ENCODE measurements at regions not wholly inside any gene's neighbourhood (a gene's known extent, or its start where the extent isn't known, plus 50 kb on each side); places are given as distances from the start of the nearest gene placed in this dataset.

- ATAC-seq (replicated peaks in 6 of 8): peak in 2 of 8 experiments; percentile 36 to 52
- no peak overlapping the region for H3K27ac ChIP-seq
- H3K4me1 ChIP-seq (replicated peaks in 1 of 2): peaks cover 39 to 77% of the 10 kb centered on the region in 2 donors
- H3K4me3 ChIP-seq: no peak overlapping the region
- in situ Hi-C loops (cut with MboI; ENCODE audit: low pct_unique_long_range_greater_than_20kb in 2 of 9, low sequenced_read_pairs in 9 of 9, unreplicated experiment in 9 of 9): no loop called here
Observed at GRCh38 chr11:122279194-122279593, 163.2 kb upstream of the BLID start.

- in situ Hi-C loops (cut with MboI; ENCODE audit: low pct_unique_long_range_greater_than_20kb in 2 of 9, low sequenced_read_pairs in 9 of 9, unreplicated experiment in 9 of 9): no loop called here
- 69 to 100% (median 86%) methylated on average over 1 to 4 of the region's 4 CpGs; no CpG with 5 or more reads in 5 of the 10 experiments for WGBS, 10 experiments
- ATAC-seq (replicated peaks in 6 of 8): no peak
- Histone ChIP-seq H3K4me3 (no peak overlapping the region), H3K27ac (no peak overlapping the region), H3K4me1 (replicated peaks in 1 of 2) (peaks cover 53 to 86% of the 10 kb centered on the region in 2 donors)
Observed at GRCh38 chr11:122277493-122277892, 161.5 kb upstream of the BLID start.

- Histone ChIP-seq H3K27ac (no peak overlapping the region), H3K4me1 (replicated peaks in 1 of 2) (peaks cover 54 to 89% of the 10 kb centered on the region in 2 donors), H3K4me3 (no peak overlapping the region)
- 64 to 100% (median 100%) methylated on average over 1 of the region's 1 CpG for WGBS, 10 experiments
- no peak for ATAC-seq (replicated peaks in 6 of 8)
- in situ Hi-C loops (cut with MboI; ENCODE audit: low pct_unique_long_range_greater_than_20kb in 2 of 9, low sequenced_read_pairs in 9 of 9, unreplicated experiment in 9 of 9): no loop called here
Observed at GRCh38 chr11:122276221-122276620, 160.2 kb upstream of the BLID start.

- WGBS, 10 experiments: 70 to 100% (median 83%) methylated on average over 1 to 4 of the region's 4 CpGs; no CpG with 5 or more reads in 2 of the 10 experiments
- H3K27ac ChIP-seq: no peak overlapping the region
- in situ Hi-C loops (cut with MboI; ENCODE audit: low pct_unique_long_range_greater_than_20kb in 2 of 9, low sequenced_read_pairs in 9 of 9, unreplicated experiment in 9 of 9): no loop called here
- ATAC-seq (replicated peaks in 6 of 8): no peak
- peaks cover 54 to 90% of the 10 kb centered on the region in 2 donors for H3K4me1 ChIP-seq (replicated peaks in 1 of 2)
- H3K4me3 ChIP-seq: no peak overlapping the region
Observed at GRCh38 chr11:122275508-122275907, 159.5 kb upstream of the BLID start.

- ATAC-seq (replicated peaks in 6 of 8): peak in 6 of 8 experiments; percentile 53 to 86 (median 78)
- in situ Hi-C loops (cut with MboI; ENCODE audit: low pct_unique_long_range_greater_than_20kb in 2 of 9, low sequenced_read_pairs in 9 of 9, unreplicated experiment in 9 of 9): no loop called here
- Histone ChIP-seq H3K27ac (peak overlapping the region; percentile 17 to 71), H3K4me1 (replicated peaks in 1 of 2) (peaks cover 53 to 80% of the 10 kb centered on the region in 2 donors), H3K4me3 (no peak overlapping the region)
- WGBS, 10 experiments: 15 to 74% (median 52%) methylated on average over 1 to 3 of the region's 3 CpGs; no CpG with 5 or more reads in 1 of the 10 experiments
Observed at GRCh38 chr11:122273476-122274191, 157.6 kb upstream of the BLID start.

GRCh38 chr11:122271745-122272144 lies 155.7 kb upstream of the BLID start:
- ATAC-seq (replicated peaks in 6 of 8): no peak
- 69 to 100% (median 88%) methylated on average over 1 to 4 of the region's 4 CpGs; no CpG with 5 or more reads in 4 of the 10 experiments for WGBS, 10 experiments
- H3K27ac ChIP-seq: no peak overlapping the region
- in situ Hi-C loops (cut with MboI; ENCODE audit: low pct_unique_long_range_greater_than_20kb in 2 of 9, low sequenced_read_pairs in 9 of 9, unreplicated experiment in 9 of 9): no loop called here
- peaks cover 58 to 79% of the 10 kb centered on the region in 2 donors for H3K4me1 ChIP-seq (replicated peaks in 1 of 2)
- no peak overlapping the region for H3K4me3 ChIP-seq

GRCh38 chr11:122271137-122271536 lies 155.1 kb upstream of the BLID start:
- in situ Hi-C loops (cut with MboI; ENCODE audit: low pct_unique_long_range_greater_than_20kb in 2 of 9, low sequenced_read_pairs in 9 of 9, unreplicated experiment in 9 of 9): no loop called here
- H3K4me1 ChIP-seq (replicated peaks in 1 of 2): peaks cover 58 to 79% of the 10 kb centered on the region in 2 donors
- ATAC-seq (replicated peaks in 6 of 8): no peak
- H3K27ac ChIP-seq: peak overlapping the region in 1 of 2 donors; percentile 3
- 77 to 100% (median 87%) methylated on average over 1 to 3 of the region's 5 CpGs; no CpG with 5 or more reads in 6 of the 10 experiments for WGBS, 10 experiments
- H3K4me3 ChIP-seq: no peak overlapping the region

GRCh38 chr11:122270535-122270934 lies 154.5 kb upstream of the BLID start:
- H3K4me1 ChIP-seq (replicated peaks in 1 of 2): peaks cover 55 to 79% of the 10 kb centered on the region in 2 donors
- peak overlapping the region in 1 of 2 donors; percentile 12 for H3K27ac ChIP-seq
- in situ Hi-C loops (cut with MboI; ENCODE audit: low pct_unique_long_range_greater_than_20kb in 2 of 9, low sequenced_read_pairs in 9 of 9, unreplicated experiment in 9 of 9): no loop called here
- H3K4me3 ChIP-seq: no peak overlapping the region
- 0 to 100% (median 28%) methylated on average over 1 to 3 of the region's 3 CpGs; no CpG with 5 or more reads in 1 of the 10 experiments for WGBS, 10 experiments
- peak in 5 of 8 experiments; percentile 11 to 65 (median 40) for ATAC-seq (replicated peaks in 6 of 8)

GRCh38 chr11:122269824-122270223 lies 153.8 kb upstream of the BLID start:
- no peak overlapping the region for H3K4me3 ChIP-seq
- peak overlapping the region in 1 of 2 donors; percentile 12 for H3K27ac ChIP-seq
- in situ Hi-C loops (cut with MboI; ENCODE audit: low pct_unique_long_range_greater_than_20kb in 2 of 9, low sequenced_read_pairs in 9 of 9, unreplicated experiment in 9 of 9): no loop called here
- H3K4me1 ChIP-seq (replicated peaks in 1 of 2): peaks cover 54 to 77% of the 10 kb centered on the region in 2 donors
- 64 to 100% (median 100%) methylated on average over 1 to 4 of the region's 4 CpGs; no CpG with 5 or more reads in 1 of the 10 experiments for WGBS, 10 experiments
- ATAC-seq (replicated peaks in 6 of 8): no peak

- 80 to 100% (median 90%) methylated on average over 2 to 4 of the region's 6 CpGs; no CpG with 5 or more reads in 2 of the 10 experiments for WGBS, 10 experiments
- no peak for ATAC-seq (replicated peaks in 6 of 8)
- H3K4me1 ChIP-seq (replicated peaks in 1 of 2): peaks cover 42 to 65% of the 10 kb centered on the region in 2 donors
- in situ Hi-C loops (cut with MboI; ENCODE audit: low pct_unique_long_range_greater_than_20kb in 2 of 9, low sequenced_read_pairs in 9 of 9, unreplicated experiment in 9 of 9): no loop called here
- no peak overlapping the region for H3K4me3 ChIP-seq
- H3K27ac ChIP-seq: no peak overlapping the region
Observed at GRCh38 chr11:122268601-122269130, 152.7 kb upstream of the BLID start.

- ATAC-seq (replicated peaks in 6 of 8): peak; percentile 50 to 93 (median 74)
- in situ Hi-C loops (cut with MboI; ENCODE audit: low pct_unique_long_range_greater_than_20kb in 2 of 9, low sequenced_read_pairs in 9 of 9, unreplicated experiment in 9 of 9): no loop called here
- Histone ChIP-seq H3K4me3 (no peak overlapping the region), H3K4me1 (replicated peaks in 1 of 2) (peaks cover 32 to 55% of the 10 kb centered on the region in 2 donors), H3K27ac (no peak overlapping the region)
- 25 to 100% (median 81%) methylated on average over 1 to 2 of the region's 2 CpGs; no CpG with 5 or more reads in 2 of the 10 experiments for WGBS, 10 experiments
Observed at GRCh38 chr11:122267602-122268001, 151.6 kb upstream of the BLID start.

GRCh38 chr11:122265981-122266380 lies 150.0 kb upstream of the BLID start:
- Histone ChIP-seq H3K27ac (no peak overlapping the region), H3K4me3 (no peak overlapping the region), H3K4me1 (replicated peaks in 1 of 2) (peaks cover 20 to 38% of the 10 kb centered on the region in 2 donors)
- WGBS, 10 experiments: 33 to 100% (median 80%) methylated on average over 1 to 2 of the region's 2 CpGs; no CpG with 5 or more reads in 1 of the 10 experiments
- in situ Hi-C loops (cut with MboI; ENCODE audit: low pct_unique_long_range_greater_than_20kb in 2 of 9, low sequenced_read_pairs in 9 of 9, unreplicated experiment in 9 of 9): no loop called here
- ATAC-seq (replicated peaks in 6 of 8): peak in 3 of 8 experiments; percentile 15 to 52 (median 30)

- Histone ChIP-seq H3K4me1 (replicated peaks in 1 of 2) (peaks cover 7 to 24% of the 10 kb centered on the region in 2 donors), H3K27ac (no peak overlapping the region), H3K4me3 (no peak overlapping the region)
- WGBS, 10 experiments: 100% methylated on average over 1 to 4 of the region's 4 CpGs; no CpG with 5 or more reads in 6 of the 10 experiments
- no peak for ATAC-seq (replicated peaks in 6 of 8)
- in situ Hi-C loops (cut with MboI; ENCODE audit: low pct_unique_long_range_greater_than_20kb in 2 of 9, low sequenced_read_pairs in 9 of 9, unreplicated experiment in 9 of 9): no loop called here
Observed at GRCh38 chr11:122264121-122264520, 148.1 kb upstream of the BLID start.
